SK-N-SH (cell line): ENCODE measurements at regions not wholly inside any gene's neighbourhood (a gene's known extent, or its start where the extent isn't known, plus 50 kb on each side); places are given as distances from the start of the nearest gene placed in this dataset.

Experiments used
- CTCF ChIA-PET: fragments of 300-600, 350-600 bp; formaldehyde crosslinking; extraction: SDS; loops from one replicate; lab custom pipeline; 2021; lab: Yijun Ruan, JAX
- POLR2A ChIA-PET: fragments of 350-600 bp; sonication (Branson Sonifier 250); formaldehyde crosslinking; extraction: SDS; loops from one replicate; lab custom pipeline; 2020; ENCODE audit warnings: antibody characterized with exemption, inconsistent platforms; lab: Yijun Ruan, JAX
- DNase-seq: peaks from one replicate; pipeline ENCODE4 v3.0.0; 2012
- H2AFZ ChIP-seq: fragments of 200-600 bp; sonication (generic); 2 replicates; pipeline ENCODE4 v1.8.1; 2016; ENCODE audit warnings: antibody characterized with exemption, mild to moderate bottlenecking, low read depth
- H3F3A ChIP-seq: fragments of 200-600 bp; sonication (generic); replicated peaks from 2 replicates; pipeline ENCODE3; 2016; ENCODE audit warnings: antibody characterized with exemption, mild to moderate bottlenecking; ENCODE audit not compliant: insufficient read depth
- H3K27ac ChIP-seq, 2 experiments: fragments of 200-500 bp in 1 of 2; fragments of 200-600 bp in 1 of 2; sonication (Bioruptor generic) in 1 of 2; sonication (generic), shearing (Covaris generic) in 1 of 2; 2 replicates each; pipeline versions ENCODE4 v1.5.1 to v1.6.1; 2014 to 2016; ENCODE audit warnings: low read depth in 2 of 2, inconsistent platforms in 1 of 2, low read length in 1 of 2, mild to moderate bottlenecking in 1 of 2, mixed read lengths in 1 of 2
- H3K27me3 ChIP-seq: fragments of 200-600 bp; sonication (generic), shearing (Covaris generic); 2 replicates; pipeline ENCODE4 v1.6.1; 2016; ENCODE audit warnings: mixed run types; ENCODE audit not compliant: insufficient read depth
- H3K36me3 ChIP-seq, 2 experiments: fragments of 200-500 bp in 1 of 2; fragments of 200-600 bp in 1 of 2; sonication (Bioruptor generic) in 1 of 2; sonication (generic) in 1 of 2; replicated peaks in 1 of 2; 2 replicates each; pipeline versions ENCODE3 to v1.5.1; 2014 to 2016; ENCODE audit warnings: low read length in 1 of 2, mild to moderate bottlenecking in 1 of 2; ENCODE audit not compliant: insufficient read depth in 2 of 2, control insufficient read depth in 1 of 2
- H3K4me1 ChIP-seq, 2 experiments: fragments of 200-500 bp in 1 of 2; fragments of 200-600 bp in 1 of 2; sonication (Bioruptor generic) in 1 of 2; sonication (generic), shearing (Covaris generic) in 1 of 2; 2 replicates each; pipeline versions ENCODE4 v1.5.1 to v1.6.1; 2014 to 2016; ENCODE audit warnings: low read depth in 1 of 2, low read length in 1 of 2, mixed run types in 1 of 2; ENCODE audit not compliant: insufficient read depth in 2 of 2, control insufficient read depth in 1 of 2
- H3K4me2 ChIP-seq: fragments of 200-600 bp; sonication (generic), shearing (Covaris generic); 2 replicates; pipeline ENCODE4 v1.6.1; 2017; ENCODE audit warnings: mixed run types
- H3K4me3 ChIP-seq, 2 experiments: fragments of 200-500 bp in 1 of 2; fragments of 200-600 bp in 1 of 2; sonication (Bioruptor generic) in 1 of 2; sonication (generic), shearing (Covaris generic) in 1 of 2; 2 replicates each; pipeline versions ENCODE4 v1.5.1 to v1.8.1; 2014 to 2016; ENCODE audit warnings: low read depth in 2 of 2, inconsistent platforms in 1 of 2, low read length in 1 of 2, mild to moderate bottlenecking in 1 of 2, mixed read lengths in 1 of 2, moderate library complexity in 1 of 2
- H3K79me2 ChIP-seq: fragments of 200-600 bp; sonication (generic); 2 replicates; pipeline ENCODE4 v1.8.1; 2017; ENCODE audit warnings: mild to moderate bottlenecking; ENCODE audit not compliant: insufficient read depth
- H3K9ac ChIP-seq: fragments of 200-600 bp; sonication (generic); 2 replicates; pipeline ENCODE4 v1.6.1; 2017; ENCODE audit warnings: mixed run types
- H3K9me2 ChIP-seq: fragments of 200-600 bp; sonication (generic); 2 replicates; pipeline ENCODE4 v1.6.1; 2017; ENCODE audit warnings: mixed run types
- H3K9me3 ChIP-seq: fragments of 200-600 bp; sonication (generic); 2 replicates; pipeline ENCODE4 v1.6.1; 2017; ENCODE audit warnings: mixed run types, mild to moderate bottlenecking, moderate library complexity
- H4K20me1 ChIP-seq: fragments of 200-600 bp; sonication (generic); 2 replicates; pipeline ENCODE4 v1.6.1; 2017; ENCODE audit warnings: mild to moderate bottlenecking, mixed run types; ENCODE audit not compliant: insufficient read depth
- EZH2phosphoT487 ChIP-seq: fragments of 200-600 bp; sonication (generic); IDR thresholded peaks from 2 replicates; pipeline ENCODE4 v1.6.1; 2017; ENCODE audit warnings: low read depth, mixed run types, mild to moderate bottlenecking, antibody characterized with exemption, moderate library complexity, borderline replicate concordance
- GATA2 ChIP-seq: sonication (generic); formaldehyde crosslinking; IDR thresholded peaks from 2 replicates; pipeline ENCODE4 v1.5.0; 2020; ENCODE audit warnings: mild to moderate bottlenecking, missing genetic modification reagents
- MEF2A ChIP-seq: IDR thresholded peaks from 2 replicates; pipeline ENCODE4 v1.4.0; 2012; ENCODE audit warnings: low read depth, borderline replicate concordance
- PBX3 ChIP-seq: IDR thresholded peaks from 2 replicates; pipeline ENCODE4; 2012
- REST ChIP-seq: IDR thresholded peaks from 2 replicates; pipeline ENCODE4 v1.6.1; 2012; ENCODE audit warnings: mild to moderate bottlenecking, low read depth, low read length, moderate library complexity
- SIN3A ChIP-seq: IDR thresholded peaks from 2 replicates; pipeline ENCODE4 v1.6.1; 2012; ENCODE audit warnings: low read depth, mild to moderate bottlenecking, low read length, moderate library complexity, borderline replicate concordance
- TAF1 ChIP-seq: IDR thresholded peaks from 2 replicates; pipeline ENCODE4 v1.6.1; 2012; ENCODE audit warnings: low read depth, mild to moderate bottlenecking, low read length, moderate library complexity, borderline replicate concordance
- TCF12 ChIP-seq: IDR thresholded peaks from 2 replicates; pipeline ENCODE4 v1.4.0; 2012
- TEAD4 ChIP-seq: IDR thresholded peaks from 2 replicates; pipeline ENCODE4 v1.4.0; 2012; ENCODE audit warnings: mild to moderate bottlenecking, borderline replicate concordance; ENCODE audit not compliant: insufficient read depth
- whole genome bisulfite sequencing: methylation state at CpG from one replicate; pipeline ENCODE4 v1.1.6; 2017; ENCODE audit warnings: low lambda C conversion rate; 5-methylcytosine and 5-hydroxymethylcytosine counted together

- Histone ChIP-seq H3K27me3 (no peaks in the 10 kb centered on the region), H3K9ac (no peak overlapping the region), H3F3A (no peaks in the 10 kb centered on the region), H3K36me3 (no peaks in the 10 kb centered on the region), H4K20me1 (no peaks in the 10 kb centered on the region), H3K4me3 (no peak overlapping the region), H3K9me2 (no peaks in the 10 kb centered on the region), H3K79me2 (no peaks in the 10 kb centered on the region), H3K4me1 (no peaks in the 10 kb centered on the region), H2AFZ (no peak overlapping the region), H3K27ac (no peak overlapping the region), H3K9me3 (no peaks in the 10 kb centered on the region), H3K4me2 (no peak overlapping the region)
- ChIA-PET CTCF (no interaction called here), POLR2A (no interaction called here)
- no peak for TF ChIP-seq TEAD4
- no peak for TF ChIP-seq TAF1
- no peak for TF ChIP-seq REST
- TF ChIP-seq GATA2 (CRISPR knock-in tag) = no peak
- TF ChIP-seq EZH2phosphoT487 = no peak
- TF ChIP-seq TCF12 = no peak
- no peak for DNase-seq
- WGBS = 30% methylated on average over 2 of the region's 2 CpGs
These were observed 140.3 kb downstream of the MACC1 start for GRCh38 chr7:20076835-20077234.

GRCh38 chr7:20075992-20076820, 141.0 kb downstream of the MACC1 start:
- no peaks in the 10 kb centered on the region for H4K20me1 ChIP-seq
- no peak overlapping the region for H3K27ac ChIP-seq
- no peak overlapping the region for H3K4me2 ChIP-seq
- H3F3A ChIP-seq = no peaks in the 10 kb centered on the region
- ChIA-PET POLR2A (no interaction called here), CTCF (no interaction called here)
- no peaks in the 10 kb centered on the region for H3K79me2 ChIP-seq
- H3K9me3 ChIP-seq = no peaks in the 10 kb centered on the region
- H3K9ac ChIP-seq = no peak overlapping the region
- no peaks in the 10 kb centered on the region for H3K36me3 ChIP-seq
- 24% methylated on average over 4 of the region's 4 CpGs for WGBS
- H2AFZ ChIP-seq = no peak overlapping the region
- no peaks in the 10 kb centered on the region for H3K9me2 ChIP-seq
- TF ChIP-seq PBX3 = no peak
- TF ChIP-seq SIN3A = no peak
- no peak for TF ChIP-seq MEF2A
- H3K4me3 ChIP-seq = no peak overlapping the region
- no peaks in the 10 kb centered on the region for H3K27me3 ChIP-seq
- H3K4me1 ChIP-seq = no peaks in the 10 kb centered on the region
- DNase-seq = no peak
